Osteocyte (in vitro differentiated cells): ENCODE measurements at regions not wholly inside any gene's neighbourhood (a gene's known extent, or its start where the extent isn't known, plus 50 kb on each side); places are given as distances from the start of the nearest gene placed in this dataset.

ENCODE experiments used
- DNase-seq: peaks from one replicate; pipeline ENCODE4 v3.0.0; 2021; ENCODE audit warnings: mixed read lengths; ENCODE audit not compliant: unreplicated experiment; ENCODE audit errors: extremely low spot score
- H3K27ac Mint-ChIP-seq: one replicate; pipeline ENCODE4 v1.8.0; 2021; ENCODE audit warnings: mild to moderate bottlenecking, mixed read lengths; ENCODE audit not compliant: unreplicated experiment
- H3K27me3 Mint-ChIP-seq: one replicate; pipeline ENCODE4 v1.8.0; 2021; ENCODE audit warnings: mixed read lengths; ENCODE audit not compliant: unreplicated experiment
- H3K36me3 Mint-ChIP-seq: one replicate; pipeline ENCODE4 v1.8.0; 2021; ENCODE audit warnings: mixed read lengths; ENCODE audit not compliant: unreplicated experiment
- H3K4me1 Mint-ChIP-seq: one replicate; pipeline ENCODE4 v1.8.0; 2021; ENCODE audit warnings: mixed read lengths; ENCODE audit not compliant: unreplicated experiment
- H3K4me3 Mint-ChIP-seq: one replicate; pipeline ENCODE4 v1.8.0; 2021; ENCODE audit warnings: mild to moderate bottlenecking, moderate library complexity, mixed read lengths; ENCODE audit not compliant: unreplicated experiment
- H3K9me3 Mint-ChIP-seq: one replicate; pipeline ENCODE4 v1.8.0; 2021; ENCODE audit warnings: mixed read lengths; ENCODE audit not compliant: unreplicated experiment
- CTCF ChIP-seq: fragments of 200-600 bp; sonication (generic); IDR thresholded peaks from 2 replicates; pipeline ENCODE4 v1.5.0; 2021; ENCODE audit warnings: antibody characterized with exemption, mild to moderate bottlenecking, moderate library complexity

GRCh38 chr13:75231235-75231634 lies 250.7 kb downstream of the TBC1D4 start:
- no peaks in the 10 kb centered on the region for H3K9me3 Mint-ChIP-seq
- no peaks in the 10 kb centered on the region for H3K36me3 Mint-ChIP-seq
- DNase-seq = no peak
- H3K4me3 Mint-ChIP-seq = no peak overlapping the region
- H3K27me3 Mint-ChIP-seq = no peaks in the 10 kb centered on the region
- no peak for TF ChIP-seq CTCF
- H3K4me1 Mint-ChIP-seq = peaks cover 6% of the 10 kb centered on the region
- H3K27ac Mint-ChIP-seq = no peak overlapping the region

GRCh38 chr13:75226733-75227435 lies 255.1 kb downstream of the TBC1D4 start:
- no peak for TF ChIP-seq CTCF
- no peak for DNase-seq
- no peaks in the 10 kb centered on the region for H3K9me3 Mint-ChIP-seq
- peak overlapping the region; percentile 39 for H3K27ac Mint-ChIP-seq
- no peaks in the 10 kb centered on the region for H3K36me3 Mint-ChIP-seq
- no peaks in the 10 kb centered on the region for H3K27me3 Mint-ChIP-seq
- H3K4me3 Mint-ChIP-seq = no peak overlapping the region
- H3K4me1 Mint-ChIP-seq = peaks cover 6% of the 10 kb centered on the region

- H3K4me3 Mint-ChIP-seq = no peak overlapping the region
- H3K27me3 Mint-ChIP-seq = no peaks in the 10 kb centered on the region
- no peaks in the 10 kb centered on the region for H3K36me3 Mint-ChIP-seq
- peak overlapping the region; percentile 39 for H3K27ac Mint-ChIP-seq
- no peak for DNase-seq
- H3K9me3 Mint-ChIP-seq = no peaks in the 10 kb centered on the region
- H3K4me1 Mint-ChIP-seq = peaks cover 6% of the 10 kb centered on the region
- no peak for TF ChIP-seq CTCF
These were observed 255.9 kb downstream of the TBC1D4 start for GRCh38 chr13:75226092-75226491.

- Mint-ChIP-seq H3K4me1 (peaks cover 6% of the 10 kb centered on the region), H3K27ac (no peak overlapping the region), H3K9me3 (no peaks in the 10 kb centered on the region), H3K4me3 (no peak overlapping the region), H3K27me3 (no peaks in the 10 kb centered on the region), H3K36me3 (no peaks in the 10 kb centered on the region)
- TF ChIP-seq CTCF = no peak
- DNase-seq = no peak
These were observed 256.5 kb downstream of the TBC1D4 start for GRCh38 chr13:75225288-75226032.

GRCh38 chr13:75224053-75224742 lies 257.8 kb downstream of the TBC1D4 start:
- no peak for DNase-seq
- Mint-ChIP-seq H3K4me3 (no peak overlapping the region), H3K4me1 (peaks cover 13% of the 10 kb centered on the region), H3K36me3 (no peaks in the 10 kb centered on the region), H3K27ac (no peak overlapping the region), H3K9me3 (no peaks in the 10 kb centered on the region), H3K27me3 (no peaks in the 10 kb centered on the region)
- no peak for TF ChIP-seq CTCF
